GM20000 (cell line): ENCODE measurements at regions not wholly inside any gene's neighbourhood (a gene's known extent, or its start where the extent isn't known, plus 50 kb on each side); places are given as distances from the start of the nearest gene placed in this dataset.

Experiments used
- DNase-seq: peaks from one replicate; pipeline ENCODE4 v3.0.0; 2012; ENCODE audit warnings: low spot score
- TF ChIP-seq, protein P1 (sequence below): IDR thresholded peaks from 2 replicates; pipeline ENCODE4 v1.5.1; 2012; ENCODE audit warnings: mild to moderate bottlenecking, control low read depth; ENCODE audit errors: extremely low read depth, missing control alignments

DNA sequence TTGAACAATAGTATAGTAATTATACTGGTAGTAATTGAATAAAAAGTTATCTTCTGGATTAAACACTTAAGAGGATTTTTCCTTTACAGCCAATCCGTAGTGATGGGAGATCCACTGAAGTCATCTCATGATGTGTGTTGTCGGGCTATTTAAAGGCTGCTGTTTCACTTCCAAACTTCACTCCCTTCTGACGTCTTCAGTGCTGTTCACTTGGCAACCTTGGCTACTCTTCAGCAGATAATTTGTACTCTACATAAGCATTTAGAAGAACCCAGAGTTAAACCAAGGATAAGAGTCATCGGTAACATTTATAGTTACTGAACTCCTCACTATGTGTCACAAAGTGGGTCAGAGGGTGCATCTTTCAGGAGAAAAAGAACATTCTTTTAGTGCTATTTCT lies 179.1 kb upstream of the EYA4 start:
- no peak for DNase-seq
- TF ChIP-seq, protein P1, sequence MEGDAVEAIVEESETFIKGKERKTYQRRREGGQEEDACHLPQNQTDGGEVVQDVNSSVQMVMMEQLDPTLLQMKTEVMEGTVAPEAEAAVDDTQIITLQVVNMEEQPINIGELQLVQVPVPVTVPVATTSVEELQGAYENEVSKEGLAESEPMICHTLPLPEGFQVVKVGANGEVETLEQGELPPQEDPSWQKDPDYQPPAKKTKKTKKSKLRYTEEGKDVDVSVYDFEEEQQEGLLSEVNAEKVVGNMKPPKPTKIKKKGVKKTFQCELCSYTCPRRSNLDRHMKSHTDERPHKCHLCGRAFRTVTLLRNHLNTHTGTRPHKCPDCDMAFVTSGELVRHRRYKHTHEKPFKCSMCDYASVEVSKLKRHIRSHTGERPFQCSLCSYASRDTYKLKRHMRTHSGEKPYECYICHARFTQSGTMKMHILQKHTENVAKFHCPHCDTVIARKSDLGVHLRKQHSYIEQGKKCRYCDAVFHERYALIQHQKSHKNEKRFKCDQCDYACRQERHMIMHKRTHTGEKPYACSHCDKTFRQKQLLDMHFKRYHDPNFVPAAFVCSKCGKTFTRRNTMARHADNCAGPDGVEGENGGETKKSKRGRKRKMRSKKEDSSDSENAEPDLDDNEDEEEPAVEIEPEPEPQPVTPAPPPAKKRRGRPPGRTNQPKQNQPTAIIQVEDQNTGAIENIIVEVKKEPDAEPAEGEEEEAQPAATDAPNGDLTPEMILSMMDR: no peak

DNA sequence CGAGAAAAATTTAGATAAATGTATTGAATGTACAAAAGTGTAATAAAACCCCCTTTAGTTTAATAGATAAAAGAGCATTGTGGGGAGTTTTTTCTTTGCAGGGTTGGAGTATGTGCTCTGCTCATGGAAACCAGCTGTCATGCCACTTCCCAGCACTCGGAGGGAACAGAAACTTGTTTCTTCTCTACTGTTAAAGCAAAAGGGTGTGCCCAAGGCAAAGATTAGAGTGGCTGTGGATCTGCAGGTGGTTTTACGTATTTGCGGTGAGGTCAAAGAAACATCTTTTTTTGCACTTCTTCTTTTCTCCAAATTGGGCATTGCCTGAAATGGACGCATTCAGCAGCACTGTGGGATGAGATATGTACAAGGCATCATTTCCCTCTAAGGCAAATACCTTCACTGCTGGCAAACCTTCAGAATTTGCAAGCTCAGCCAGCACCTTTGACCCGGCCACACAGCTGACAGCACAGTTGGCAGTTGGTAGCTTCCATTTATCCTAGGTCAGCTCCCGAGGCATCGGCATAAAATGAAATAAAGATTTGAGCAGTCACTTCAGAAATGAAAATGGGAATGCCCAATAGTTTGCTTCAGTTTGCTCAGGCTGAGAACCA lies 178.4 kb upstream of the EYA4 start:
- DNase-seq: no peak
- TF ChIP-seq, protein P1: no peak

DNA sequence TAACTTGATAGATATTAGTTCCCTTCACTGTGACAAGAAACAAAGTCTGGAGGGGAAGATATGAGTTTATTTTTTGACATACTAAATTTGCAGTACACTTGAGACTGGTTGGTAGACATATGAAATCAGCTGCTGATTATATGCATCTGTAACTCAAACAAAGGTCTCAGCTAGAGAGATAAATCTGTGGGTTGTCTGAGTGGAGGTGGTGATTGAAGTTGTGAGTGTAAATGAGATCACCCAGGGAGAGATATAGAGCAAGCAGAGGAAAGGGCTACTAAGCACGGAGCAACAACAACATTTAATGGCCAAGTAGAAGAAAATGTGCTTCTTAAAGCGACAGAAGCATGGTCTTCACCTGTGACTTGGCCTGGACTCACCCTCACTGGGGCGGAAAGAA lies 173.2 kb upstream of the EYA4 start:
- DNase-seq: no peak
- TF ChIP-seq, protein P1: no peak

DNA sequence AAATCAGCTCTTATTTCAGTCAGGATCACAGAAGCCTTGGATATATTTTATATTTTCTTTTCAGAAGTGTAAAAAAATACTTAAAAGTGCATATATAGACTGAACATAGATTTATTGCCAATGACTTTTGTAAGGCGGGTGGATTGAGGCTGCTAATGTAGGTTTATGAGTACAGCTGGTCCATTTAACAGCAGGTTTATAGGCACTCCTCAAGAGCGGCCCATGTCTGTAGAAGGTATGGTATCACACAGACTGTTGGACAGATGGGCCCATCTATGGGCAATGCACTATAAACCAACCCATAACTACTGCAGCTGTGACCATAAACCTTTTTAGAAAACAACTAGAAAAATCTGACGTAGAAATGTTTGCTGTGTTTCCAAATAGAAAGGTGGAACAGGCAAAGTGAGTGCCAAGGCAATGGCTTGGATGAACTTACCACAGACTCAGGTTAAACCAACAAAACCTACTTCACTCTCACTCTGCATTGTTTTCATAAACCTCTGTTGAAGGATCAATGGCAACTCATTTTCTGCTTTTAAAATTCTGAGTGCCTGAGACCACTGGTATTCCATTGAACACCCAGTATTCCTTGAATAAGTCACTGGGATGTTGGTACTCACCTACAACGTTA lies 170.6 kb upstream of the EYA4 start:
- TF ChIP-seq, protein P1: no peak
- no peak for DNase-seq

DNA sequence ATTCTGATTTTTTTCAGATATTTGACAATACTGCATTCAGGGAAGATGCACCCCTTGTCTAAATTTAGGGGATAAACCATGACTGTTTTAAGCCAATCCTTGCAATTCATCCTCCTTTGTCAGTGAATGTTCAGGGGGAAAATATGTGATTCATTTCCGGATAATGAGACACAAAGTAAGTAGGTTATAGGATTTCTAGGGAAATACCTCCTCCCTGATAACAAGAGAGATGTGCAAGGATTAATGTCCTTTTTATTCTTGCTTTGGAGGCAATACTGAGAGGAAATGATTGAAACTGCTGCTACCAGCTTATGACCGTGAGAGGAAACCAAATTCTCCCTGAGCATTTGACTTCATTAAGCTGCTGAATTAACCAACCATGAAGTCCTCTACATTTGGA lies 161.3 kb upstream of the EYA4 start:
- DNase-seq: no peak
- TF ChIP-seq, protein P1: no peak

DNA sequence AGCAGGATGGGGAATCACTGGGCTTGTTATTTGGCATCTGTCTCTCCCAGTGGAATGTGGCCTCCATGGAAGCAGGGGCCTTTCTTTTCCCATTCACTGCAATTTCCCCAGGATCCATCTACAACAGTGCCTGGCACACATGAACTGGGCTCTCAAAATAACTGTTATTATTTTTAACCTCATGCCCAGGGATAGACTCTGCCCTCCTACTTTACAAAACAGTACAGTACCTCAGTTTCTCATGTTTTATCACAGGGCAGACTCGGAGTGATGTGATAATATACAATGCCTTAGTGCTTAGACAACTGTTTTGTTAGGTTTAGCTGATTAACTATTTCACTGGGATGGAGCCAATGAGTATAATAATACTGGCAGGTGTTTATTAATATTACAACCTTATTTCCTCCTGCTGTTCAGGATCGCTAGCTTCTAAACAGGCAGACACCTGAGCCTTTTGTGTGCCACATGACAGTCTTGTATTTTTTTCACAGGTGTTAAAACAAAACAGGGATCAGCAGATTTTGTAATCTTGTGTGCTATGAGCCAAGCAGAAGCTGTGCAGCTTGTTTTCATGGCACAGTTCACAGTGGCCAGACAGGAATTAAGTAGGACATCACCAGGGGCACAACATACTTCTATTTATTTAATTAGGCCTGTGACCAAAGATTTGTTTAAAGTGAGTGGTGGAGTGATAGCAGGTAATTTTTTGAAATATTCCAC lies 157.7 kb upstream of the EYA4 start:
- TF ChIP-seq, protein P1: no peak
- DNase-seq: no peak

DNA sequence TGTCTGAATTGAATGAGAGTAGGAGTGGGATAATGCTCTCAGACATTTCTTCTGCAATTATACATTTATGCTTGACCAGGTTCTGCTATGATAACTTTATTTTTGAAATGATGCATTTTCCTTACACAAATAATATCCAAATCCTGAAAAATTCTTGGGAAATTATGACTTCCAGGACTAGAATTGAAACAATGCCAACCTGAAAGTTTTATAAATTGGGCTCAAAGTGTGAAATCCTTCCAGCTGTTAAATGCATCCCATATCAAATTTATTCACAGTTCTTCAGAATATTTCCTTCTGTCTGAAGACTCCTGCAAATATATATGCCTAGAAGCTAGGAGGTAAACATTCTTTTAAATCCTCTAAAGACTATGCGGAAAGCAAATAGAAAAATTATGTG lies 155.7 kb upstream of the EYA4 start:
- TF ChIP-seq, protein P1: no peak
- no peak for DNase-seq
